Memory B cell (primary cell): ENCODE measurements at regions not wholly inside any gene's neighbourhood (a gene's known extent, or its start where the extent isn't known, plus 50 kb on each side); places are given as distances from the start of the nearest gene placed in this dataset.
"Not testable (repeated sequence)": the region's sequence is repeated elsewhere in the genome, so short reads cannot be mapped to it uniquely, and the experiment has no call there.

ENCODE experiments used
- ATAC-seq: fragments of 150-1000 bp; cut with Tn5 transposase; 2 replicates; pipeline ENCODE4 v1.10.0; 2021; ENCODE audit warnings: low read depth, mild to moderate bottlenecking, moderate library complexity
- DNase-seq, 2 donors: peaks; one replicate each; pipeline ENCODE4 v3.0.0; 2022; ENCODE audit warnings: low spot score in 2 of 2
- H3K27ac Mint-ChIP-seq: one replicate; pipeline ENCODE4 v1.8.0; 2022; ENCODE audit warnings: mild to moderate bottlenecking, moderate library complexity, mixed read lengths
- H3K27me3 Mint-ChIP-seq: one replicate; pipeline ENCODE4 v1.8.0; 2022; ENCODE audit warnings: mixed read lengths
- H3K36me3 Mint-ChIP-seq: one replicate; pipeline ENCODE4 v1.8.0; 2022; ENCODE audit warnings: mild to moderate bottlenecking, mixed read lengths
- H3K4me1 Mint-ChIP-seq: one replicate; pipeline ENCODE4 v1.8.0; 2022; ENCODE audit warnings: mixed read lengths
- H3K4me3 Mint-ChIP-seq: one replicate; pipeline ENCODE4 v1.8.0; 2022; ENCODE audit warnings: mild to moderate bottlenecking, moderate library complexity, mixed read lengths
- H3K9me3 Mint-ChIP-seq: one replicate; pipeline ENCODE4 v1.8.0; 2022; ENCODE audit warnings: mixed read lengths

DNA sequence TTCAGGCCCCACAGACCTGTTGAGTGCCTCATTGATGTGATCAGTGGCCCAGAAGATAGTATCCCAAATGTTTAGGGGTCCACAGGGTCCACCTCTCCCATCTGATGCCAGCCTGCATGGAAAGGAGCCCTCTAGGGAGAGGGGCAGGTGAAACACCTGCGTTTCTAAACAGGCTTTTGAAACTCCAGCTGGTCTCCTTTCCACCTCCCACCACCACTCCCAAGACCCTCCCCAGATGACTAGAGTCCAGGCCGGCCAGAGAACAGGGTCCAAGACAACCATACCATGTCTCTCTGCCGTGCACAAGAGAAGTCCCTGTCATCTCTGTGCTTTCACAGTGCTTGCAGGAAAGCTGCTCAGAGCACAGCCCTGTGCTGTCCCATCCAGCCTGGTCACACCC, 105.0 kb upstream of the NANOS1 start:
- Mint-ChIP-seq H3K27ac (no peak overlapping the region), H3K4me1 (no peaks in the 10 kb centered on the region), H3K9me3 (no peaks in the 10 kb centered on the region), H3K27me3 (peaks cover 21% of the 10 kb centered on the region), H3K36me3 (no peaks in the 10 kb centered on the region), H3K4me3 (no peak overlapping the region)
- DNase-seq = no peak
- no peak for ATAC-seq

DNA sequence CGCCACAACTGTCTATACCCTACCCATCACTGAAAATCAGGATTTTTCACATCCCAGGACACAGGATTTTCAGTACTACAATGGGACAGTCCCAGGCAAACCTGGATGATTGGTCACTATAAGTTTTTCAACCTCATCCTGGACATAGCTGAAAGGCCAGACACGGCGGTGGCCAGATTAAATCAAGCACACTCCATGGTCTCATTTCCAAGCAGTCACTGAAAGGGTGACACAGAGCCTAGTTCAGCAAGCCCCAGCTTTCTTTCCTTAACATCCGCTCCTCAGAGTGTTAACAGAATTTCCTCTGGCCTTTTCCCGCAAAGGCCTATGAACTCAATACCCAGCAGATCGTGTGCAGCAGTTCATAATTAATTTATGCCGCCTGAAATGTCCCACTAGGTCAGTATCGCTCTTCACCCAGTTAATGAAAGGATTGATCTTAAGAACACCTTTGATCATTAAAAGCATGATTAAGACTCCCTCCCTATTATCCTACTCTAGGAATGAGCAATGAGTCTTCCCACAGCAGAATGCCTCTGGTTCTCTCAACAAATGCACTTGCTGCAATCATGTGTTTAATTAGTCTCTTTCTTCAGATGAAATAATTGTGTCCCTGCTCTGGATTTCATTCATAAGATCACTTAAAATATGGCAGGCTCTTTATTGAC, 104.0 kb upstream of the NANOS1 start:
- DNase-seq (no peak), ATAC-seq (no peak)
- Mint-ChIP-seq H3K4me1 (no peaks in the 10 kb centered on the region), H3K9me3 (peaks cover 4% of the 10 kb centered on the region), H3K27me3 (peaks cover 20% of the 10 kb centered on the region), H3K4me3 (no peak overlapping the region), H3K36me3 (no peaks in the 10 kb centered on the region), H3K27ac (no peak overlapping the region)

- no peaks in the 10 kb centered on the region for H3K4me1 Mint-ChIP-seq
- DNase-seq = no peak
- no peaks in the 10 kb centered on the region for H3K36me3 Mint-ChIP-seq
- no peak overlapping the region for H3K27ac Mint-ChIP-seq
- H3K4me3 Mint-ChIP-seq = no peak overlapping the region
- peaks cover 20% of the 10 kb centered on the region for H3K27me3 Mint-ChIP-seq
- peaks cover 9% of the 10 kb centered on the region for H3K9me3 Mint-ChIP-seq
- ATAC-seq = no peak
Observed at GRCh38 chr10:118926072-118926417, 103.5 kb upstream of the NANOS1 start.

DNA sequence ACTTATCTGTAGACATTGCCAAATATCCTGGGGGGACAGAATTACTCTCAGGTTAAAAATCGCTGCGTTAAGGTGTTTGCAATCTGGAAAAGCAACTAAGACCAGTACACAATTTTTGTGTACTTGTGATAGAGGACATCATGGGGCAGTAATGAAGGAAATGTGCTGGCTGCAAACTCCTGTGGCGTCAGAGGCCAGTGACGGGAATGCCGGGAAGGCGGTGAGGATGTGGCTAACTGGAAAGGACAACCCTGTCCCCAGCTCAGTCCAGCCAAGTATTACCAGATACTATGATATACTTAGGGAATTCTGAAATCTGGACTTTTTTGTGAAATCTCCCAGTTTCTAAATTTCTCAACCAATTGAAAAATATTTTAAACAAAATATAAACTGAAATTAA, 103.1 kb upstream of the NANOS1 start:
- Mint-ChIP-seq H3K4me3 (no peak overlapping the region), H3K27ac (no peak overlapping the region), H3K27me3 (peaks cover 18% of the 10 kb centered on the region), H3K4me1 (no peaks in the 10 kb centered on the region), H3K9me3 (peaks cover 12% of the 10 kb centered on the region), H3K36me3 (no peaks in the 10 kb centered on the region)
- ATAC-seq = no peak
- DNase-seq = no peak

DNA sequence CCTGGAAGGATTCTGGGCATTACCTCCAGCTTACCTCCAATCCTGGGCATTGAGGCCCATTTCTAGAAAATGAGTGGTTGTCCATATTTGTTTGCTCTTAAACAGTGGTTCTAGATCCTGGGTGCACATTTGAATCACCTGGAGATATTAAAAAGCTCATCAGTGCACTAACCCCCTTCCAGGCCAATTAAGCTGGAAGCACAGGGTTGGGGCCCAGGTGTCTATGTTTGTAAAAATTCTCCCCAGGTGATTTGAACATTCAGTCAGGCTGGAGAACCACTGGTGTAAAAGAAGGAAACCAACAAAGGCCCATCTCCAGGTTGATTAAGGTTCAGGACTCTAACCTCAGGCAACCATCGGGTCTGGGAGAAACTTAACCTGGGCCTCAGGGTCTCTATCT, 102.6 kb upstream of the NANOS1 start:
- Mint-ChIP-seq H3K9me3 (peaks cover 16% of the 10 kb centered on the region), H3K27me3 (peaks cover 13% of the 10 kb centered on the region), H3K4me1 (no peaks in the 10 kb centered on the region), H3K36me3 (no peaks in the 10 kb centered on the region), H3K27ac (no peak overlapping the region), H3K4me3 (no peak overlapping the region)
- ATAC-seq (no peak), DNase-seq (no peak)

DNA sequence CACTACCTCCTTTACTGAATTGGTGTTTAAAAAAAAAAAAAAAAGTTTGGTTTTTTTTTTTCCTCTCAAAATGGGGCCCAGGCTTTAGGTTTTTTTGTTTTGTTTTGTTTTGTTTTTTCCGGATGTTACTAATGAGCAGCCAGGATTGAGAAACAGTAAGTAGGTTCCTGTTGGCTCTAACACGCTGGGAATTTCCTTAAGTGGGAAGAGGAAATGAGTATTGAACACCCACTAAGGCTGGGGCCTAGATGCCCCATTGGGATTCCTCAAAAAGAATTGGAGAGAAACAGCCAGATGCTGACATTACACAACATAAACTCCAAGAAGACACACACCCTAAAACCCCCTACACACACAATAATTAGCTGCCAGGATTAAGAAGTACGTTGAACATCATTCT, 102.2 kb upstream of the NANOS1 start:
- no peak overlapping the region for H3K4me3 Mint-ChIP-seq
- H3K27me3 Mint-ChIP-seq = peaks cover 12% of the 10 kb centered on the region
- no peaks in the 10 kb centered on the region for H3K36me3 Mint-ChIP-seq
- DNase-seq (no peak), ATAC-seq (no peak)
- peaks cover 16% of the 10 kb centered on the region for H3K9me3 Mint-ChIP-seq
- no peaks in the 10 kb centered on the region for H3K4me1 Mint-ChIP-seq
- no peak overlapping the region for H3K27ac Mint-ChIP-seq

- peaks cover 16% of the 10 kb centered on the region for H3K9me3 Mint-ChIP-seq
- H3K4me3 Mint-ChIP-seq = no peak overlapping the region
- no peak for DNase-seq
- peaks cover 18% of the 10 kb centered on the region for H3K27me3 Mint-ChIP-seq
- no peaks in the 10 kb centered on the region for H3K36me3 Mint-ChIP-seq
- H3K4me1 Mint-ChIP-seq = no peaks in the 10 kb centered on the region
- ATAC-seq = no peak
- H3K27ac Mint-ChIP-seq = no peak overlapping the region
Observed at GRCh38 chr10:118930614-118931013, 98.9 kb upstream of the NANOS1 start.

- peaks cover 16% of the 10 kb centered on the region for H3K9me3 Mint-ChIP-seq
- H3K27ac Mint-ChIP-seq = no peak overlapping the region
- H3K4me3 Mint-ChIP-seq = no peak overlapping the region
- H3K36me3 Mint-ChIP-seq = no peaks in the 10 kb centered on the region
- peaks cover 10% of the 10 kb centered on the region for H3K27me3 Mint-ChIP-seq
- DNase-seq (no peak), ATAC-seq (no peak)
- no peaks in the 10 kb centered on the region for H3K4me1 Mint-ChIP-seq
Observed at GRCh38 chr10:118931436-118931835, 98.1 kb upstream of the NANOS1 start.

DNA sequence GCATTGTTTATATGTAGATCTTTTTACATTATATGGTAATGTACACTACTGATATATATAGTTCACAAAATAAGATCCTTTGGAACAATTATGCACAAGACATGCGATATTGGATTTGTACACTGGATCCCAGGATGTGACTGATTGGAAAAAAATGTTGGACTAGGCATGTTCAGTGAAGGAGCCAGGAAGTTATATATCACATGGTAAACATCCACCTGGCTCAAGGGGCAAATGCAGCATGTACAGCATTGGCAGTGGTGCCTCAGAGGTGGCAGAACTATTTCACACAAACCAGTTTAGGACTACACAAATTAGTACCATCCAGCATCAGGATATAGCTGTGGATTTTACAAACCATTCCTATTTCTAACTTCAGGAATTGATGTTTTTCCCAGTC, 97.4 kb upstream of the NANOS1 start:
- H3K36me3 Mint-ChIP-seq, H3K4me3 Mint-ChIP-seq, ATAC-seq: not testable (repeated sequence)

DNA sequence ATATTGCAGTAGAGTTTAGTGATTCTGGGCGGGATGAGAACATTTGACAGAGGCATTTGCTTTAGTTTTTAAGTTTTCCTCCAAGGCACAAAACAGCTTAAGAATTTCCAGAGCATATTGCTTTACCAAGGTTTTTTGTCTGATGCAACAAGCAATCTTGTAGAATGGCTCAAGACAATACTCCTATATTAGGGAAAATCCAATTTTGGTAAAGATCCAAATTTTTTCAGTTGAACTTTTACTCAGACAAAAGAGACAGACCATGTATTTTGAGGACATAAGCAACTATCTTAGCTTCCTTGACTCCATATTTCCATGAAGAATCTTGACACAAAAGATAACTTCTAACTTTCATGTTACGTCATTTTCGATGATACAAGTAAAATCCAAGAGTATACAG, 92.3 kb upstream of the NANOS1 start:
- ATAC-seq = no peak
- no peak overlapping the region for H3K4me3 Mint-ChIP-seq
- peaks cover 9% of the 10 kb centered on the region for H3K9me3 Mint-ChIP-seq
- no peaks in the 10 kb centered on the region for H3K36me3 Mint-ChIP-seq
- H3K27ac Mint-ChIP-seq = no peak overlapping the region
- DNase-seq = no peak
- peaks cover 13% of the 10 kb centered on the region for H3K27me3 Mint-ChIP-seq
- H3K4me1 Mint-ChIP-seq = no peaks in the 10 kb centered on the region

More for the DNA sequence above, 97.4 kb upstream of the NANOS1 start:
- DNase-seq, H3K27me3 Mint-ChIP-seq, H3K27ac Mint-ChIP-seq, H3K4me1 Mint-ChIP-seq: not testable (repeated sequence)
- peaks cover 16% of the 10 kb centered on the region for H3K9me3 Mint-ChIP-seq

DNA sequence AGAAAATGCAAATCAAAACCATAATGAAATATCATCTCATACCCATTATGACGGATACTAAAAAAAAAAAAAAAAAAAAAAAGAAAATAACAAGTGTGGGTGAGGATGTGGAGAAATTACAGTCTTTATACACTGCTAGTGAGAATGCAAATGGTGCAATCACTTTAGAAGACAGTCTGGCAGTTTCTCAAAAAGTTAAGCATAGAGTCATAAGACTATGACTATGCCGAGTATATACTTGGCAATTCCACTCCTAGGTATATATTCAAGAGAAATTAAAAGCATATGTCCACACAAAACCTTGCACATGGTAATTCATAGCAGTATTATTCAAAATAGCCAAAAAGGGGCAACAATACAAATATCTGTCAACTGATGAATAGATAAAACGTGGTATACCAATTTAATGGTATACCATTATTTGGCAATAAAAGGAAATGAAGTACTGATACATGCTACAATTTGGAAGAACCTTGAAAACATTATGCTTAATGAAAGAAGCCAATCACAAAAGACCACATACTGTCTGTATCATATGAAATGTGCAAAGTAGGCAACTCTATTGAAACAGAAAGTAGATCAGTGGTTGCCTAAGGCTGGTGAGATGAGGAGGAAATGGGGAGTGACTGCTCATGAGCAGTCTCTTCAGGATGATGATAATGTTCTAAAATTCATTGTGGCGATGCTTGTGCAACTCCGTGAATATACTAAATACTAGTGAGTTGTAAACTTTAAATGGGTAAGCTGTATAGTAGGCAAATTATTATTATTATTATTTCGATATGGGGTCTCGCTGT, 90.1 kb upstream of the NANOS1 start:
- ATAC-seq = no peak
- Mint-ChIP-seq H3K4me1 (no peaks in the 10 kb centered on the region), H3K4me3 (no peak overlapping the region), H3K9me3 (peaks cover 9% of the 10 kb centered on the region), H3K36me3 (no peaks in the 10 kb centered on the region), H3K27ac (no peak overlapping the region), H3K27me3 (peaks cover 5% of the 10 kb centered on the region)
- no peak for DNase-seq

DNA sequence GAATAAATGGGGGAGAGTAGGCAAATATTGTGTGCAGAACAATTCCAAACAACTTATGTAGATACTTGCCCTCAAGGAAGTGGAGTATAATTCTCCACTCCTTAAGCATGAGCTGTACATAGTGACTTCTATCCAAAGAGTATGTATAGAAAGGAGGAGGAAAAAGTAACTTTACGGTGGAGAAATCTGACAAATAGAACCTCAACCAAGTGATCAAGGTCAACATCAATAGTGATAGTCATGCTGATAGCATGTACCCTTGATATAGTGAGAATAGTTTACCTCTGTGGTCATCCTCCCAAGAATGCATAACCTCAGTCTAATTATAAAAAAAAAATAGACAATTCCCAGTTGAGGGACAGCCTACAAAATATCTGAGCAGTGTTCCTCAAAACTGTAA, 89.1 kb upstream of the NANOS1 start:
- Mint-ChIP-seq H3K27me3 (peaks cover 7% of the 10 kb centered on the region), H3K36me3 (no peaks in the 10 kb centered on the region), H3K27ac (no peak overlapping the region), H3K9me3 (peaks cover 9% of the 10 kb centered on the region), H3K4me1 (no peaks in the 10 kb centered on the region), H3K4me3 (no peak overlapping the region)
- no peak for DNase-seq
- ATAC-seq = no peak

- ATAC-seq = no peak
- H3K9me3 Mint-ChIP-seq = peaks cover 9% of the 10 kb centered on the region
Observed at GRCh38 chr10:118943253-118943652, 86.3 kb upstream of the NANOS1 start.

GRCh38 chr10:118944959-118945633, 84.4 kb upstream of the NANOS1 start:
- Mint-ChIP-seq H3K27ac (no peak overlapping the region), H3K4me3 (no peak overlapping the region), H3K27me3 (peaks cover 18% of the 10 kb centered on the region), H3K9me3 (peaks cover 6% of the 10 kb centered on the region), H3K36me3 (no peaks in the 10 kb centered on the region), H3K4me1 (peaks cover 4% of the 10 kb centered on the region)
- ATAC-seq (no peak), DNase-seq (no peak)

More at GRCh38 chr10:118943253-118943652, 86.3 kb upstream of the NANOS1 start:
- Mint-ChIP-seq H3K27me3 (peaks cover 10% of the 10 kb centered on the region), H3K27ac (no peak overlapping the region), H3K4me1 (peaks cover 4% of the 10 kb centered on the region), H3K36me3 (no peaks in the 10 kb centered on the region), H3K4me3 (no peak overlapping the region)
- DNase-seq = no peak
